ENCODE measurements at regions not wholly inside any gene's neighbourhood (a gene's known extent, or its start where the extent isn't known, plus 50 kb on each side); places are given as distances from the start of the nearest gene placed in this dataset.

DNA sequence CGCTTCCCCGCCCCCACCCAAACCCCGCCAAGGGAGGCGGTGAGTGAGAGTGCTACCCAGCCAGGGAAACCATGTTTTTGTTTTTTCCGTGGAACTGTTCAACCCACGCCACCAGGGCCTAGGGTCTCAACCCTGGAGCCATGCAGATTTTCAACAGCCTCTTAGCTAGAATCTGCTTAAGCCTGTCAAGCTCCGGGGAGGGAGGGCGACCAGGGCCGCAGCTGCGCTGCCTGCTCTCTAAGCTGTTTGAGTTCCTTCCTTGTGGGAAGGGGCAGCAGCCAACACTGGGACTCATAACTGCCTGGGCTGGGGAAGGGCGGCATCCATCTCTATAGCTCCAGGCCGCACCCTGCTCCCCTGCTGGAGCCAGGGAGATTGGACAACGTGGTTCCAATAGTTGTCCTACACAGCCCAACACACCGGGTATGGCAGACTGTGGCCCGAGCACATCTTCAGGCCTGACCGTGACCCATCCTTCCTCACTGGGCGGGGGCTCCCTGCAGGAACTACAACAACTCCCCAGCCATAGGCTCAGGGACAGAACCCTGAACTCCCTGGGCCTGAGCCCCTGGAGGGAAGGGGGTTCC, 1065.7 kb upstream of the MANEA start:
- DNase-seq, result no peak

DNA sequence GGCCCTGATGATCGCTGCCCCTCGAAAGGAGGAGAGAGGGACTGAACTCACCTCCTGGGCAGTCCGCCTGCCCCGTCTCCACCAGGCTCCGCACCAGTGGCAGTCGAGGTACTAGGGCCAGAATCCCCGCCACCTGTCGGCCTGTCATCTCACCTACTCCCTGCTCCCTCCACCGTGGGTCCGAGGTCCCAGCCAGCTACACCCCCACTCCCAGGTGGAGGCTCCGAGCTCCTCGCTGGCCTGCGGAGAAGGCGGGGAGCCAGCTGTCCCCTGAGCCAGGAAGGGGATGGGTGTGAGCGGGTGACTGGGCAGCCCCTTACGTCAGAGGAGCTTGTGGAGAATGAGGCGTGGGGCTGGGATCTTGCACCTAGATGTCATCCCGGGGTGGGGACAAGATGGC, 1066.5 kb upstream of the MANEA start:
- no peak for DNase-seq

DNA sequence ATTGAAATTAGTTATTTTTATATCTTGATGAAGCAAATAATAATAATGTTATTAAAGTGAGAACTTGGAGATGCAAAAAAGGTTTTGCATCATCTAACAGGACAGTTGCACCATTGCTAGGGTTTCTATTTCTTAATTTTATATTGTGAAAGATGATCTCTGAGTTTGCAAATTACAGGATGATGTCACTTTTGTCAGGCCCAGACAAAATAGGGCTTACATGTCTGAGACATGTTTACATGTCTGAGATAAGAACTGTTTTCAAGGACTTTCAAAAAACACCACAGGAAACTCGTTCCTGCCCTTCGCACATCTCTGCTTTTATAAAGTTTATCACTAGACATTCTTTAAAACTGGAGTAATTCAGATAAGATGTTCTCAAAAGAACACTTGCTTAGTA, 1075.8 kb upstream of the MANEA start:
- no peak for DNase-seq

DNA sequence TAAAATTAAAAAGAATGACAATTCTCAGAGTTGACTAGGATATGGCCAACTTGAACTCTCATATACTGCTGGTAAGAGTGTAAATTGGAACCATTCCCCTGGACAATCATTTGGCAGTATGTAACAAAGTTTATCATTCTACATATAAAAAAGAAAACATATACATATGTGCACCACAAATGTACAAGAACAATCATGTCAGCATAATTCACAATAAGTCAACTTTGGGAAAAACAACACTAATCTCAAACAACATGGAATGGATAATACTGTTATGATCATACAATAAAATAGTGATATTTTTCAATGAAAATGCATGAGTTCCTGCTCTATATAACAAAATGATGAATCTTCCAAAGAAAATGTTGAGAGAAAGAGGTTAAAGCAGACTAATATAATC, 1078.7 kb upstream of the EPHA7 start:
- no peak for DNase-seq

DNA sequence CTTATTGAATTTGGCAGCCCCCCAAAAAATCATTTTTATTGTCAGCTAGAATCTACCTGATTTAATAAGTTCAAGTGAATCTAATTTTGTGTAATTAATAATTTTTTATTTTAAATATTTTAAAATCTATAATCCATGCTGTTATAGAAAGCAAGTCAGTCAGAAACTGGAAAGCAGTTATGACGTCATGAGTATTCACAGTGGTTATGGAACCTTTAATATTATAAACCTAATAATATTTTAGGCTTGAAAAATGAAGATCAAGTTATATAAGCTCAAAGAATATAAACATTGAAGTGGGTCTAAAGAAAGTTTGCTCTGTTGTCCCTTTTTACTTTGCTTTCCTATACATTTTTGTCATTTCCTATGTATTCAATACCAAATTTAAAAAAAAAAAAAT, 1075.1 kb upstream of the EPHA7 start:
- no peak for DNase-seq

DNA sequence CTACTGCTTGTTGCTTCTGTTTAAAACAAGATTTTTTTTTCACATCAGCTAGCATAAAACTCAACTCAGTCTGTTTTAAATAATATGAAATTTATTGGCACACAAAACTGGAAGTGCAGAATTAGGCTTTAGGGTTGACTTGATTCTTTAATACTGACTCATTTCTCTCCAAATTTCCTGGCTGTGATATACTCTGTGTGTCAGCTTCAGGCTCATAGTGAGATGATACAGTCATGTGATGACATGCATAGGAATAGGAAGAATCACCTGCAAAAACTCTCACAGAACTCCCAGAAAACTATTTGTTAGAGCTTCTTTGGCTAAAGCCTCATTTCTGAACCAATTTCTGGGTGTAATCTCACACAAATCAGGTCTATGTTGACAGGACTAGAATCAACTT, 1068.0 kb upstream of the EPHA7 start:
- no peak for DNase-seq

DNA sequence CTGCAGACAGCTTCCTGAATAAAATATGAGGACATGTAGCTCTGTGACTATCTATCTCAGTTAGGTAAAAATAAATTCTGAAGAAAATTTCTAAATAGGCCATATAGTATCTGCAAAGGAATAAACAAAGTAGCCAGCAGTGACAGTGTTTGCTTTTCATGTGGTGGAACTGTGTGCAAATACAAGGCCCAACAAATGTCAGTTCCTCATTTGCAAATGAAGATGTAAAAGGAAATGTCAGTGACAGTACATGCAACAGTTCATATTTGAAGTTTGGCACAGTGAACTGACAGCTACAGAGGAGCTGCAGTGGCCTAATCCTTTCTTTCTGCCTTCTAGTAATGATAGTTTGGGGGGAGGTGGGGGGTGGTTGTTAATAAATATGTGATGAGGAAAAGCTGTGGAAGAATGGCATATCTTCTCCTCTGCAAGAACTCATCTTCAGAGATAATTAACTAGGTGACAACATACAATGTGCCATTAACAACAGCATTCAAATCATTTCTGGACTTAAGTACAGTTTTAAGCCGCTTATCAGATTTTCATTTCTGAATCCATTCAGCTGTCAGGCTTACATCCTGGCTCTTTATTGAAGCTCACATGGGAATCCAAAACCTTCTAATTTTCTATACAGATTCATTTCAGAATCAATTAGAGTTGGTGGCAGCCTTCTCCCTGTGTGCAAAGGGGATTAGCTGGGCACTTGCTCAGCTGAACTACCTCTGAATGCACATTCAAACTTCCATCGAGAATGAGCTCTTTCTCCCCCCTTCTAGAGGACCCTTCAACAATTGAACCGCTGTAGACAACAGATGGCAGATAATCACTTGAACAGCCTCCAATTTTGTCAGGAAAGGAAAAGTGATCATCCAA, 1059.0 kb upstream of the EPHA7 start:
- peak; percentile 84 for DNase-seq

DNA sequence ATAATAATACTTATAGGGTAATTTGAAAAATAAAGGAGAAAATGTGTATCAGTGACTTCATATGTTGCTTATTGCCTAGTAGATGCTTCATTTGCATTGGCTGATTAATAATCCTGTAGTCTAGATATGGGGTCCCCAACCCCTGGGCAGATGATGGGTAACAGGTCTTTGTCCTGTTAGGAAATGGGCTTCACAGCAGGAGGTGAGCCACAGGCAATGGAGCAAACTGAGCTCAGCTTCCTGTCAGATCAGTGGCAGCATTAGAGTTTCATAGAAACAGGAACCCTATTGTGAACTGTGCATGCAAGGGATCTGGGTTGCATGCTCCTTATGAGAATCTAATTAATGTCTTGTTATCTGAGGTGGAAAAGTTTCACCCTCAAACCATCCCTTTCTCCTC, 1049.5 kb upstream of the EPHA7 start:
- DNase-seq, result no peak

DNA sequence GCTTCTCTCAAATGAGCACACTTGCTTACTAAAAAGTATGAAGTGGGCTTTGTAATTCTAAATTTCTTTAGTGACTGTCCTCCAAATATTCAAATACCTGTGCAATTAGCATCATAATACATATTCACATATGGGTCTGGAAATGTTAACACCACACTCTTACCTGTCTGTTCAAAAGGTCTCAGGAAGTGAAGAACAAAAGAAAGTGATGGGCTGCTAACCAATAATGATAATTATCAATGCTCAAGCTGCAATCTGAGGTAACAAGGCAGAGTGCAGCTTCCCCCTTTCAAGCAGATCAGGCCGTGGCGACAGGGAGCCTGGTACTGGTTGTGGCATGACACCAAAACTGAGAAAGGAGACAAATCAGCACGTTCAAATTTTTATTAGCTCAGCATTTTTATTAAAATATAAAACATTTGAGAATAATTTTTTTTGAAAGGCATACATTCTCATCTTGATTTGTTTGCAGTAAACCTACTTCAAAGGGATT, 1044.7 kb upstream of the EPHA7 start:
- DNase-seq, result no peak

DNA sequence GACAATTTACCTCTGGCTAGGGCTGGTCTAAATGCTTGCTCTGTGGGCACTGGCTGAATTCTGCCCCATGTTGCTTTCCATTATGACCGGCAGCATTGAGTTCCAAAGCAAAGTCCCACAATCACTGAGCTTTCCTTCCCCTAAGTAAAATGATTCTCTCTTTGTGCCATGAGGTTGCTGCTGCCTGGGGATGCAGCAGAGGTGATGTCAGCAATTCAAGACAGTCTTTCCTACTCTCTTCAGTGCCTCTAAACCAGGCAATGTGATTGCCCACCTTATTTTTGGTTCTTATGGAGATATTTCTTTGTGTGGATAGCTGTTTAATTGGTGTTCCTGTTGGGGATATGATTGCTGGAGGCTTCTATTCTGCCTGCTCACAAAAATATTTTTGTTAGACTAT, 1043.9 kb upstream of the EPHA7 start:
- no peak for DNase-seq

DNA sequence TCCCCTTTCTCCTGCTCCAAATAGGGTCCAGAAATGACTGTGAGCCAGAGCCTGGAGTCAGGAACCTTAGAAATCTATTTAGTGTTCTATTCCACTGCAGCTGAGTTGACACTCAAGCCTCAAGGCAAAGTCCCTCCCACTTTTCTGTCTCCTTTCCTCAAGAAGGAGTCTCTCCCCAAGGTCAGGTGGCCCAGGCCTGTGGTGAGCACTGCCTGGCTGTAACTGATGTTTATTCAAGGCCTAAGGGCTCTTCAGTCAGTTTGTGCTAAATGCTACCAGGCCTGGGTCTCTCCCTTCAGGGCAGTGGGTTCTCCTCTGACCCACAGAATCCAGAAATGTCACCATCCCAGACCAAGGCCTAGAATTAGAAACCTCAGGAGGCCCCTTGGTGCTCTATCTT, 1042.9 kb upstream of the EPHA7 start:
- DNase-seq, result no peak

DNA sequence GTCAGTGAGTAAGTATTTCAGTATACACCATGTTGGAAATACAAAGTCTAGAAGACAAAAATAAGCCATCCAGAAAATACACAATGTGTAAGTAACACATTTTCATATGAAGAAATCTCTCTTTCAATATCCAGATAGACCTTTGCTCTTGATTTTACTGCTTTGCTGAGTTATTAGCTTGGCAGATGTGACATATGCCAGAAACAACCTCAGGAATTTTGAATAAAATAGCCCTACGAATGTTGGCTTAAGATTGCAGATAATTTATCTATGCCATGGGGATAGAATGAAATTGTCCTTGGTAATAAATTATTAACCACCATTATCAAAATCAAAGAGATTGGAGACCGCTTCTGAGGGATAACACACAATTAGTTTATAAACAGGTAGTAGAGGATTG, 1036.9 kb upstream of the EPHA7 start:
- no peak for DNase-seq

DNA sequence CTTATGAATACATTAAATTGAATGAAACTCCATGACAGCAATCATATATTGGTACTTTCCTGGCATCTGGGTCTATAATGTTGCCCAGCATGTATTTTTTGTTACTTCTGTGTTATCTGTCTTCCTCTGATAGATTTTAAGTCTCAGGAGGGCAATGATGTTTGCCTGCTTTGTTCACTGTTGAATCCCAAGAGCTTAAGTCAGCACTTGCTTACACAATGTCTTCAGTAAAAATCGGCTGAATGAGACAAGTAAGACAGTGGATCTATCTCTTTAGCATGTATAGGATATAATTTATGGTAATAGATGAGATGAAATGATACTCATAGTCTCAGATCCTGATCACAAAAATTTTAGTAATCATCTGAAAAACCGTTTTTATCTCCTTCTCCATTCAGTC, 1034.9 kb upstream of the EPHA7 start:
- no peak for DNase-seq

DNA sequence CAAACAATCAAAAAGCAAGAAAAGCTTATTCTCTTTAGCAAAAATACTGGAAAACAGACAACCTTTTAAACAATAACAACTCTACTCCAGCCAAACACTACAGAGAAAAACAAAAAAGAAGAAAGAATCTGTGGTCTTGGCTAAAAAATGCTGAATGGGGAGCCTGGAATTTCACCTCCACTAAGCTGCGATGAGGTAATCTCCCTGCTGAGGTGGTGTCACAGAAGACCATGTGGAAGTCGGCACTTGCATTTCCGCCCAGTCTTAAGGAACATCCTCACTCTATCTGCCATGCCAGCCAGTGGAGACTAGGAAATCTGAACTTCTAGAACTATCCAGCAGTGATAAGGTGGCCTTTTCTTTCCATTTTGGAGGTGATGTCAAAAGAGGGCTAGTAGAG, 1026.8 kb upstream of the EPHA7 start:
- no peak for DNase-seq

DNA sequence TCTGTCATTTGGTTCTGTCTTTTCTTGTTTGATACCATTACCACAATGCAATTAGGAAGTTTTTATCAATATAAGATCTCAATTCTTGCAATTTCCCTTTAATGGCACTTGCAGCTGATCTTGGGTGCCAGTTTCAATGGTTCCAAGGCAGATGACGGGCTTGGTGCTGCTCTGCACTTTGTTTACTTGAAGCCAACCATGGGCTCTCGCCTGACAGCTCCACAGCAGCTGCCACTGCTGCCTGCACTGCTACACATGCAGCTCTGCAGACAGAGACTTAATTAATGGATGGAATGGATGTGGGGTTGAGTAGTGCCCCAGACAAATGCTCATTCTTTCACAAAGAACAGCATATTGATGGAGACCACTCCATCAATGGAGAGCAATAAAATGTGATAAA, 1024.3 kb upstream of the EPHA7 start:
- no peak for DNase-seq

DNA sequence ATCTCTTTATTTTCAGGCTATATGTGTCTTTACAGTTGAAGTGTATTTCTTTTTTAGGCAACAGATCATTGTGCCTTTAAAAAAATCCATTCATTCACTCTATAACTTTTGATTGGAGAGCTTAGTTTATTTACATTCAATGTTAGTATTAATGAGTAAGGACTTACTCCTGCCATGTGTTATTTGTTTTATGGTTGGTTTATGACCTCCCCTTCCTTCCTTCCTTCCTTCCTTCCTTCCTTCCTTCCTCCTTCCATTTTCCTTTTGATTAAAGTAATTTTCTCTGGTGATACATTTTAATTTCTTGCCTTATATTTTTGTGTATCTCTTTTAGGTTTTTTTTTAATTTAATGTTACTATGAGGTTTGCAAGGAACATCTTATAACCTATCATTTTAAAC, 1005.3 kb upstream of the EPHA7 start:
- DNase-seq, result no peak

DNA sequence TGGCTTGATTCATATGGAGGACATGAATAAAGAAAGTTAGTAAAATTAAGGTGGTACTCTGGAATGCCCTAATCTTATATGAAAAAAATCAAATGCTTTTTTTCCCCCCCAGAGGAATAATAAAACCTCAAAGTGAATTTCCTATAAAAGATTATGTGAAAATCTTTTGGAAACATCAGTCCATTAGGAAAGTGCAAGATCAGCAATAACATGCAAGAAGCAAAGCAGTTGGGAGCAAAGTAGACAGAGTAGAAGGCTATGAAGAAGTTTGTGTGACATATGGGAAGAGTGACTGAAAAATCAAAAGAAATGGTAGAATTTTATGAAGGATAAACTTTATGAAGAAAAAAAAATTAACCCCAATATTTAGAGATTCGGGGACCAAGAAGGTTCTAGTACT, 998.0 kb upstream of the EPHA7 start:
- DNase-seq, result no peak

DNA sequence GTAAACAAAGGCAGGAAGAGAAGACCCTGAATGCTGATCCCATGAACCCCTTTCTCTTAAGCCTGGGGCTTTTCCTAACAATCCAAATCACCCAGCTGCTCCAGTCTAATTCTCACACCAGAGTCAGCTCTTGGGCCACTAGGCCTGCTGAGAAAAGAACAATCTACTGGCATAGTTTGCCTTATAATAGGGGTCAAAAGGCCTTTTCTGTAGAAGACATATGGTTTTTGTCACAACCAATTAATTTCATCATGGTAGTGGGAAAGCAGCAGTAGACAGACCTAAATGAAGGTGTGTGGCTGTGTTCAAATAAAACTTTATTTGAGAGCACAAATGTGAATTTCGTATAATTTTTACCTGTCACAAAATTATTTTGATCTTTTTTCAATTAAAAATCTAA, 994.7 kb upstream of the EPHA7 start:
- no peak for DNase-seq

DNA sequence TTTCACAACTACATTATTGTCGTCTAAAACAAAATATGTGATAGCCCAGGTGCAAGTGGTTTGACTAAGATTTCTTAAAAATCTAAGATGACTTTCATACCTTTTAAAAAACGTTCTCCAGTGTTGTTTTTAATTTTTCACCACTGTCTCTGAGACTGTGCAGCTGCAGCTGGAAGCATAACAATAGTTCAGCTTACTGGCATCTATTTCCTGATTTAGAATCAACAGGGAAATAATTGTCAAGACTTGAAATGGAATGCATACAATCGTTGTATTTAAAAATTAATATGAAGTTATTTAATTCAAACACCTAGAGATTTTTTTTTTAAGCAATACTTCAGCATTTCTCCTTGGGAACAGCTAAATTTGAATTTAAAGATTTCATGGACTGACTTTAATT, 982.0 kb upstream of the EPHA7 start:
- DNase-seq, result no peak

DNA sequence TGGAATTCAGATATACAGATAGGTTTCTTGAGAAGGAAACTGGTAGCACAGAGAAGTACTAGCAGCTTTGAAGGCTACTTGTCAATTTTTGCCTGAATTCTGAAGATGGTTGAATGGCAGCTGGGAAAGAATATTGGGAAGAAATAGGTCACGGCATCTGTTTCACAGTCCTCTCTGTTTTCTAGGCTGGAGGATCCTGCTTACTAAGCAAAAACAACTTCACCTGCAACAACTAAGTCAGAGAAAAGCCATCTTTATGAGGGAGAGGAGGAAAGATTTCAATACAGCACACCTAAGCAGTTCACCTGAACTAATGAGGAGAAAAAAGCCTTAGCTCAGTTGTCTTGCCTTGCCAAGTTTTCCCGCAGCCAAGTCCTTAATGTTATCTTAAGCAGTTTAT, 975.5 kb upstream of the EPHA7 start:
- DNase-seq, result no peak

DNA sequence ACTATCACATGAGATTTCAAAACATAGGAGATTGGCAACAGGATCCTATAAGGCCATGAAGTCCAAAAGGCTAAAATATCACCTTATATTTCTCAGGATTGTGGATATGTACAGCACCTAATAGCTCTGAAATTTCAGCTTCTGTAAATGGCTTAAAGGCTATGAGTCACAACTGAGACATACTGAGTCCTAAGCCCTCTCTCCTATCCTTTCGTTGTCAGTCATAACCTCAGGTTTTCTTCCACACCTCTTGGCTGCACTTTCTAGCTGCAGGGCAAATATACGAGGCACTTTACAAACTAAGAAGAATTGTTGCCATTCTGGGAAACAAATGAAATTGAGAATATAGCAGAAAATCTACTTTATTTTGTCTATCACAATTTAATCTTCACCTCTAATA, 969.9 kb upstream of the EPHA7 start:
- DNase-seq, result no peak

DNA sequence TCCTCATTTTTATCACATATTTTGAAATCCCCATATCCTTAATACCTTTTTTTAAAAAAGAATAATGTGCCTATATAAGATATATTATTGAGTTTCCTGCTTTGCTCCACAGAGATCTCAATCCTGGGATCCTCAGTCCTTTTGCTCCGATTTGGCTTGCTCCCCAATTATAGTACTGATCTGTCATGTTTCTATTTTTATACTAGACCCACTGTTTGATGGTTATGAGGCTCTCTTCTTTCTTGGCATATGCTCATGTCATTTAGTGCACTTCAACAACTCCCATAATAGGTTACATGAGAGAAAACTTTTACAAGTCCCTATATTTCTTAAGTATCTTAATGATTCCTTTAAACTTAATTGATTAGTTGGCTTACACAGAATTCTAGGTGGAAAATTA, 958.5 kb upstream of the EPHA7 start:
- DNase-seq, result no peak

DNA sequence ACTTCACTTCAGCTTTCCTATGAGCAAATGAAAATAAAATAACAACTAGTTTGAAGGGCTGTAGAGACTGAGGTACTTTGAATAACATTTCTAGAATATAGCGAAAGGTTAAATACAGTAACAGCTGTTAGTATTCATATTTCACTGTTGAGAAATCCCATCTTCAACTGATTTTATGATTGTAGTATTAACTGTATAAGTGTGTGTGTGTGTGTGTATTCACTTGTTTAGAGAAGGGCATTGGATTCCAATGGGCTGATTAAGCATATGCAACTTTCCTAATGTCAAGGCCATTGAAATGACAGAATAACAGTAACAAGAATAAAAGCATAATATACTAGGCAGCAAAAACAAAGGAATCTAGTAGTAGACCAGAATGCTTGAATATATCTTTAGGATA, 957.5 kb upstream of the EPHA7 start:
- DNase-seq, result no peak

DNA sequence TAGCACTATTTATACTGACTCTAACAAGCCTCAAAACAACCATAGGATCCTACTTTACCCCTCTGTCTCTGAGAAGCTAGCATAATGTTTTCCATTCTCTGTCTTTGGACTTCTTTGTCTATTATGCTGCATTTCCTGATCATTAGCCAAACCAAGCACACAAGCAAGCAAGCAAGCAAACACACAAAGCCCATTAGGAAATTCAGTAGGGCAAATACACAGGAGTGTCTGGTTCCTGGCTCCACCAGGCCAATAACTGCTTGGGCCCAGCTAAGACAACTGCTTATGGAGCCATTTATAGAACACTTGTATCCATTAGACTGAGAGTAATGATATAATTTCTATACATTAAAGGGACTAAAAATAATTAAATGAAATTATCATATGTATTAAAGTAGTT, 952.9 kb upstream of the EPHA7 start:
- no peak for DNase-seq

DNA sequence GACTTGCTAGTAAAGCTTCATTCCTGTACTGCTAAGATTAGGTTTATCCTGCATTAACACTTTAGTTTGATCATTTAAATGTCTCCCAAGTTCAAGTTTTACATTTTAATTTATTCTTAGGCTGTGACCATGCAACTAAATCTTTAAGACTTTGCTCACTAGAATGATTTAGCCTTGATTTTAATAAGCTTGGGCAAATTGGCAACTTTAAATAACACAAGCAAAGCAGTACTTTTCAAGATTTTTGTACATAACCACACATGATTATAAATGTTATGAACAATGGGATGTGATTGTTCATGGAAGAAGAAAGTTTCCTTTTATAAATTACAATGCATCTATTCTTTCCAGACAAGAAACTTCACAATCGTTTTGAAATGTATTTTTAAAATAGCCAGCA, 948.0 kb upstream of the EPHA7 start:
- no peak for DNase-seq

Measured in SHP77 treated with DMSO at 0.1 percent for 48 hours (cell line).